ENCODE measurements at regions not wholly inside any gene's neighbourhood (a gene's known extent, or its start where the extent isn't known, plus 50 kb on each side); places are given as distances from the start of the nearest gene placed in this dataset.

DNA sequence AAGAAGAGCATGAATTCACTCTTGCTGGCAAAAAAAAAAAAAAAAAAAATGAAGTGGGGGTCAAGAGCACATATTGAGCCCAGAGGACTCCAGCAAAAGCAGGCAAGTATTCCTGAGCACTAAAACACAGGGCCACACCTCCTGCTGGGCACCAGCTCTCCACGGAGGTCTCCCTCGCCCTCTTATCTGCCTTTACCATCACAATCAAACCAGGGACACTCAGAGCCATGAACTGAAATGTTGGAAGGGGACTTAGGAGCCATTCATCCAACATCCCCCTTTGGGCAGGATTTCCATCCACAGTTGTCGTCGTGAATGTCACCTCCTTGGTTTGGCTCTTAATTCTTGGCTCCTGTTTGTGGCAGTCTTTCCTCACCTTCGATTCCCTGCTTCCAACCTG is 89.8 kb upstream of the GNAO1 start:
- Histone ChIP-seq H3K9ac (ENCODE audit: low read length in 5 of 5) (peak overlapping the region in 1 of 5 donors; percentile 1), H3K9me3 (ENCODE audit: control insufficient read depth in 5 of 5, low read length in 5 of 5) (no peaks in the 10 kb centered on the region), H3K27me3 (ENCODE audit: control insufficient read depth in 5 of 5, insufficient read depth in 4 of 5, low read length in 5 of 5) (peaks cover 0 to 2% (median 0%) of the 10 kb centered on the region in 5 donors), H3K36me3 (ENCODE audit: control insufficient read depth in 5 of 5, insufficient read depth in 5 of 5, low read length in 5 of 5) (no peaks in the 10 kb centered on the region), H3K27ac (ENCODE audit: low read depth, low read length) (no peak overlapping the region), H3K4me3 (ENCODE audit: low read depth in 1 of 5, low read length in 5 of 5) (peak overlapping the region in 1 of 5 donors; percentile 43), H3K4me1 (ENCODE audit: control insufficient read depth in 5 of 5, insufficient read depth in 5 of 5, low read length in 5 of 5) (peaks cover 0 to 12% (median 11%) of the 10 kb centered on the region in 5 donors)

DNA sequence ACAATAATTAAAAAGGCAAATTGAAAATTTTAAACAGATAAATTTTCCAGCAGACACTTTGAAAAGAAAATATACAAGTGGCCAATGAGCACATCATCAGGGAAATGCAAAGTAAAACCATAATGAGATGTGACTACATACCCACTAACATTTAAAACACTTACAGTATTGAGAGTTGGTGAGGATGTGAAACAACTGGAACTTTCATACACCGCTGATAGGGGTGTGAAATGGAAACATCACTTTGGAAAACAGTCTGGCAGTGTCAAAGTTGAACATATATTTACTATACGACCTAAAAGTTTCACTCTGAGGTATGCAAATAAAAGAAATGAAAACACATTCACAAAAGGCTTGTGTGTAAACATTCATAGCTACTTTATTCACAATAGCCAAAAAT is 94.0 kb upstream of the GNAO1 start:
- Histone ChIP-seq H3K9ac (ENCODE audit: low read length in 5 of 5) (no peak overlapping the region), H3K36me3 (ENCODE audit: control insufficient read depth in 5 of 5, insufficient read depth in 5 of 5, low read length in 5 of 5) (no peaks in the 10 kb centered on the region), H3K27ac (ENCODE audit: low read depth, low read length) (no peak overlapping the region), H3K4me1 (ENCODE audit: control insufficient read depth in 5 of 5, insufficient read depth in 5 of 5, low read length in 5 of 5) (peaks cover 0 to 8% (median 8%) of the 10 kb centered on the region in 5 donors), H3K27me3 (ENCODE audit: control insufficient read depth in 5 of 5, insufficient read depth in 4 of 5, low read length in 5 of 5) (peaks cover 0 to 2% (median 0%) of the 10 kb centered on the region in 5 donors), H3K9me3 (ENCODE audit: control insufficient read depth in 5 of 5, low read length in 5 of 5) (no peaks in the 10 kb centered on the region), H3K4me3 (ENCODE audit: low read depth in 1 of 5, low read length in 5 of 5) (no peak overlapping the region)

DNA sequence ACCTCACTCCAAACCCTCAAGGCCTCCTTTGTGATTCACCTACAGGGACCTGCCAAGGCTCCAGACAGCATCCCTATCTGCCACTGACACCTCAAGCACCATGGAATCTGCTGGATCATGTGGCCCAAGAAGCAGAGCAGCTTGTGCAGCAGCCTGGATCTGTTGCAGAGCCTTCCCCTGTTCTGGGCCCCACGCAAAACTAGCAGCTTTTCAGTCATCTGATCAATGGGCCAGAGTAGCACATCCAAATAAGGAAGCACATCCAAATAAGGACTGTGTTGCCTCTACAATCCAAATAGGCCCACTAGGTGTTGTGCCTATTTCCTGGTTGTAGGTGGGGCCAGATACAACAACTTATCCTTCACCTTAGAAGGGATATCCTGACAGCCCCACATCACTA is 97.1 kb upstream of the GNAO1 start:
- Histone ChIP-seq H3K36me3 (ENCODE audit: control insufficient read depth in 5 of 5, insufficient read depth in 5 of 5, low read length in 5 of 5) (no peaks in the 10 kb centered on the region), H3K4me3 (ENCODE audit: low read depth in 1 of 5, low read length in 5 of 5) (no peak overlapping the region), H3K4me1 (ENCODE audit: control insufficient read depth in 5 of 5, insufficient read depth in 5 of 5, low read length in 5 of 5) (no peaks in the 10 kb centered on the region), H3K27me3 (ENCODE audit: control insufficient read depth in 5 of 5, insufficient read depth in 4 of 5, low read length in 5 of 5) (peaks cover 0 to 3% (median 0%) of the 10 kb centered on the region in 5 donors), H3K27ac (ENCODE audit: low read depth, low read length) (no peak overlapping the region), H3K9ac (ENCODE audit: low read length in 5 of 5) (no peak overlapping the region), H3K9me3 (ENCODE audit: control insufficient read depth in 5 of 5, low read length in 5 of 5) (no peaks in the 10 kb centered on the region)

DNA sequence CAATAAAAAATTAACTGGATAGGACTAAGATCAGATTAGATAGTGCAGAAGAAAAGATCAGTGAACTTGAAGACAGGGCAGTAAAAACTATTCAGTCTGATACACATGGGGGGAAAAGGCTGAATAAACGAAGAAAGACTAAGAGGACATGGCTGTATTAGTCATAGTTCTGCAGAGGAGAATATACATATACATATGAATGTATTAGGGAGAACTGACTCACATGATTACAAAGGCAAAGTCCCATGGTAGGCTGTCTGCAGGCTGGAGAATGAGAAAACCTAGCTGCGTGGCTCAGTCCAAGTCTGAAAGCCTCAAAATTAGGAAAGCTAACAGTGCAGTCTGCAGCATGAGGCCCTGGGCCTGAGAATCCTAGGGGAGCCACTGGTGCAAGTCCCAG is 98.2 kb upstream of the GNAO1 start:
- Histone ChIP-seq H3K27ac (ENCODE audit: low read depth, low read length) (no peak overlapping the region), H3K27me3 (ENCODE audit: control insufficient read depth in 5 of 5, insufficient read depth in 4 of 5, low read length in 5 of 5) (peaks cover 0 to 5% (median 0%) of the 10 kb centered on the region in 5 donors), H3K36me3 (ENCODE audit: control insufficient read depth in 5 of 5, insufficient read depth in 5 of 5, low read length in 5 of 5) (no peaks in the 10 kb centered on the region), H3K9ac (ENCODE audit: low read length in 5 of 5) (no peak overlapping the region), H3K4me3 (ENCODE audit: low read depth in 1 of 5, low read length in 5 of 5) (no peak overlapping the region), H3K4me1 (ENCODE audit: control insufficient read depth in 5 of 5, insufficient read depth in 5 of 5, low read length in 5 of 5) (no peaks in the 10 kb centered on the region), H3K9me3 (ENCODE audit: control insufficient read depth in 5 of 5, low read length in 5 of 5) (no peaks in the 10 kb centered on the region)

DNA sequence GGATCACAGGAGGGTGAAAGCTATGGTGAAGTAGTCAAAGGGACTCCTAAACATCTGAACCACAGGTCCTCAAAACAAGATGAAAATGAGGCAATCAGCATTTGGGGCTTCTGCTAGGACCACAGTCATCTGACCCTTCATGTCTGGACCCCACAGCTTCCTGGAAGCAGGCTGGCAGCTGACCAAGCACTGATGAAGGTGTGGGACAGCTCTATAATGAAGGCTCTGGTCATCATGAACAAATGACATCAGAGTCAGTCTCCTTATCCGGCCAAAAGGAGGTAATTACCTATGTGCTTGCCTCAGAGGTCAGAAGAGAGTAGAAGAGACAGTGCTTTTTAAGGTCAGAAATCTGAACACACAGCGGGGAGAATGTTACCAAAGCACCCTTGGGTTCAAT is 101.2 kb upstream of the GNAO1 start:
- Histone ChIP-seq H3K9ac (ENCODE audit: low read length in 5 of 5) (no peak overlapping the region), H3K36me3 (ENCODE audit: control insufficient read depth in 5 of 5, insufficient read depth in 5 of 5, low read length in 5 of 5) (no peaks in the 10 kb centered on the region), H3K27ac (ENCODE audit: low read depth, low read length) (no peak overlapping the region), H3K4me1 (ENCODE audit: control insufficient read depth in 5 of 5, insufficient read depth in 5 of 5, low read length in 5 of 5) (no peaks in the 10 kb centered on the region), H3K27me3 (ENCODE audit: control insufficient read depth in 5 of 5, insufficient read depth in 4 of 5, low read length in 5 of 5) (peaks cover 0 to 5% (median 0%) of the 10 kb centered on the region in 5 donors), H3K9me3 (ENCODE audit: control insufficient read depth in 5 of 5, low read length in 5 of 5) (no peaks in the 10 kb centered on the region), H3K4me3 (ENCODE audit: low read depth in 1 of 5, low read length in 5 of 5) (no peak overlapping the region)

DNA sequence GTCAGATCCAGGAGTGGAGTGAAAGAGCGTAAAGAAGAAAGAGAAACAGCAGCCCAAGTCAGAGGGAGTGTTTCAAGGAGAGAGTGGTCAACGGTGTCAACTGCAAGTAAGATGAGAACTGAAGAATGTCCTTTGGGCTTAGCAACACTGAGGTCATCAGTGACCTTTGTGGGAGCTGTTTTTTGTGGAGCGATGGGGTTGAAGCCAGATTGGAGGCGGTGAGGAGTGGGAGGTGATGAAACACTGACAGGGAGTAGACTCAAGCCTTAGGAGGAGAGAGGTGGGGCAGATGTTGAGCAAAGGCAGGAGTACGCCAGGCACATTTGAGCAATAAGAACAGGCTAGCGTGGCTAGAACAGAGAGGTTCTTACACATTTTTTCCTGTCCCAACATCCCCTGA is 103.7 kb upstream of the GNAO1 start:
- Histone ChIP-seq H3K36me3 (ENCODE audit: control insufficient read depth in 5 of 5, insufficient read depth in 5 of 5, low read length in 5 of 5) (no peaks in the 10 kb centered on the region), H3K27ac (ENCODE audit: low read depth, low read length) (no peak overlapping the region), H3K9me3 (ENCODE audit: control insufficient read depth in 5 of 5, low read length in 5 of 5) (no peaks in the 10 kb centered on the region), H3K4me3 (ENCODE audit: low read depth in 1 of 5, low read length in 5 of 5) (no peak overlapping the region), H3K9ac (ENCODE audit: low read length in 5 of 5) (no peak overlapping the region), H3K4me1 (ENCODE audit: control insufficient read depth in 5 of 5, insufficient read depth in 5 of 5, low read length in 5 of 5) (no peaks in the 10 kb centered on the region), H3K27me3 (ENCODE audit: control insufficient read depth in 5 of 5, insufficient read depth in 4 of 5, low read length in 5 of 5) (peaks cover 0 to 5% (median 0%) of the 10 kb centered on the region in 5 donors)

DNA sequence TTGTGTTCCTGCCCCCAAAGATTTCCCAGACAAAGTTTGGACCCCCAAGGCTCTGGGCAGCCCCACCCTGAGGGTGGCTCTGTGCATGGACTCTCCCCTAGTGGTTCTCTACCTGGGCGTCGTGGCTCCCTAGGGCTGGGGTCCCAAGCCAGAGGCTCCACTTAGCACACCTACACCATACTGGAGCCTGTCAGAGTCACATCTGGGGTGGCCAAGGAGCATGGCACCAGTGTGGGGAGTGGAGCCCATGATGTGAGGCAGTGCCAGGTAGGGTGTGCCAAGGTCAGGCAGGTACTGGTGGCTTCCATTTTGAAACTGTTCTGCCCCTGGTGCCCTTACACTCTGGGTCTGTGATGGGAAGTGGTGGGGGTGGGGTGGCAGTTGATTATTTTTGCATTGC is 109.9 kb upstream of the GNAO1 start:
- Histone ChIP-seq H3K36me3 (ENCODE audit: control insufficient read depth in 5 of 5, insufficient read depth in 5 of 5, low read length in 5 of 5) (no peaks in the 10 kb centered on the region), H3K4me1 (ENCODE audit: control insufficient read depth in 5 of 5, insufficient read depth in 5 of 5, low read length in 5 of 5) (no peaks in the 10 kb centered on the region), H3K9ac (ENCODE audit: low read length in 5 of 5) (no peak overlapping the region), H3K9me3 (ENCODE audit: control insufficient read depth in 5 of 5, low read length in 5 of 5) (no peaks in the 10 kb centered on the region), H3K27ac (ENCODE audit: low read depth, low read length) (no peak overlapping the region), H3K27me3 (ENCODE audit: control insufficient read depth in 5 of 5, insufficient read depth in 4 of 5, low read length in 5 of 5) (no peaks in the 10 kb centered on the region), H3K4me3 (ENCODE audit: low read depth in 1 of 5, low read length in 5 of 5) (no peak overlapping the region)

DNA sequence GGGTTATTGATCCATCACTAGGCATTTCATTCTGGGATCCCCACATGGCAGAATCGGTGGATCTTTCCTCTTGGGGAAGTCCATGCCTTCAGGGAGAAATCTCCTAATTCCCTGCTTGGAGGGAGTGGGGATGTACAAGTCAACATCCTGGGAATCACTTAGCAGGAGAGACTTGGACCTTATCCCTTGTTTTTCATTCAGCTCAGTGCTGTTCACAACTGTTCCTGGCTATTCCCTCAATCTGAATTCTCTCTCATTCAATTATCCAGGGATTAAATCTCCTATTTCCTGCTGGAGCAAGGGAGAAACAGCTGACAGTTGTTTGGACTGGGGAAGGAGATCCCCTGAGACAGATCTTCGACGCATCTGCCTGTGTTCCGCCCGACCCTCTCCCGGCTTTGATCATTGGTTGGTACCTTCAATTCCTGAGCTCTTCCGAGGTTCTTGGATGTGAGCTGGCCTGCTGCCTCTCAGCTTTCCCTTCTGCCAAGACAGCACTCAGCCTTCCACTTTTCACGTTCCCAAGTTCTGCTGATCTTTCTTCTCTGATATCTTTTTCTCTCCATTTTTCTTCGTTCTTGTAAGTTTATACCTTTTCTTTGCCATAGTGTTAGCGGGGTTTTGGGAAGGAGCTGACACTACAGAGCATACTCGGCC is 115.4 kb upstream of the GNAO1 start:
- H3K9me3 ChIP-seq (ENCODE audit: control insufficient read depth in 5 of 5, low read length in 5 of 5) = no peaks in the 10 kb centered on the region
- H3K4me3 ChIP-seq (ENCODE audit: low read depth in 1 of 5, low read length in 5 of 5) = no peak overlapping the region
- no peaks in the 10 kb centered on the region for H3K4me1 ChIP-seq (ENCODE audit: control insufficient read depth in 5 of 5, insufficient read depth in 5 of 5, low read length in 5 of 5)
- no peak overlapping the region for H3K27ac ChIP-seq (ENCODE audit: low read depth, low read length)
- H3K27me3 ChIP-seq (ENCODE audit: control insufficient read depth in 5 of 5, insufficient read depth in 4 of 5, low read length in 5 of 5) = peaks cover 0 to 4% (median 0%) of the 10 kb centered on the region in 5 donors
- no peak overlapping the region for H3K9ac ChIP-seq (ENCODE audit: low read length in 5 of 5)
- H3K36me3 ChIP-seq (ENCODE audit: control insufficient read depth in 5 of 5, insufficient read depth in 5 of 5, low read length in 5 of 5) = no peaks in the 10 kb centered on the region

DNA sequence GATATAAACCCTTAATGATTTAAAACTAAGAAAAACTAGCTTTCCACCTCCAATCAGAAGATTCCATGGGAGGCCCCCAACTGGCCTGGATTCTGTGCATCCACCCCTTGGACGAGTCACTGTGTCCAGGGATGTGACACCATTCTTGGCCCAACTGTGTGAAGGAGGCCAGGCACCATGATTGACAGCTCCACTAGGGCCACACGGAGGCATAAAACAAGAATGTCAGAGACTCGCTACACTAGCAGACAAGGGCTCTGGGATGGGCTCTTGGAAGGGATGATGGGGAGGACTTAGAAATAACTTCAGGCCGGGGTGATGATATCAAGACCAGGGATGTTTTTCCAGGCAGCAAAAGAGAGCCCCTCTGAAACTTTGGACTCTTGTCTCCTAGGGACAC is 117.8 kb upstream of the GNAO1 start:
- Histone ChIP-seq H3K27ac (ENCODE audit: low read depth, low read length) (no peak overlapping the region), H3K4me1 (ENCODE audit: control insufficient read depth in 5 of 5, insufficient read depth in 5 of 5, low read length in 5 of 5) (no peaks in the 10 kb centered on the region), H3K36me3 (ENCODE audit: control insufficient read depth in 5 of 5, insufficient read depth in 5 of 5, low read length in 5 of 5) (no peaks in the 10 kb centered on the region), H3K4me3 (ENCODE audit: low read depth in 1 of 5, low read length in 5 of 5) (no peak overlapping the region), H3K27me3 (ENCODE audit: control insufficient read depth in 5 of 5, insufficient read depth in 4 of 5, low read length in 5 of 5) (peaks cover 0 to 4% (median 0%) of the 10 kb centered on the region in 5 donors), H3K9ac (ENCODE audit: low read length in 5 of 5) (no peak overlapping the region), H3K9me3 (ENCODE audit: control insufficient read depth in 5 of 5, low read length in 5 of 5) (no peaks in the 10 kb centered on the region)

DNA sequence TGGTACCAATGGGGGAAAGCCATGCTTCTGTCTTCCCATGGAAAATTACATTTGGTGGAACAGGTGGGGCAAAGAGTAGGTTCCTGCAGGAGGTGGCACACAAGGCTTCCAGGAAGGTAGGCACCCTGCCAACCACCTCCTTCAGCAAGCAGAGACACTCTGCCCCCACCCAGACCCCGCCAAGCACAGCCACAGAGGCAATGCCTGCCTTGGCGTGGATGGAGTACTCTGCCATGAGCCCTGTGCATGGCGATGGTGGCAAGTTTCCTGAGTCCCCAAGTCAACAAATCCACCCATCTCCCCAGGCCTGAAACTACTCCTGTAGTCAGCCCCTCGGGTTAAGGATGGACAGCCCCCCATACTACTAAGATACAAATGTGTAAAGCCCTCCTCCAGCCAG is 119.2 kb upstream of the GNAO1 start:
- no peak overlapping the region for H3K27ac ChIP-seq (ENCODE audit: low read depth, low read length)
- no peaks in the 10 kb centered on the region for H3K4me1 ChIP-seq (ENCODE audit: control insufficient read depth in 5 of 5, insufficient read depth in 5 of 5, low read length in 5 of 5)
- no peaks in the 10 kb centered on the region for H3K36me3 ChIP-seq (ENCODE audit: control insufficient read depth in 5 of 5, insufficient read depth in 5 of 5, low read length in 5 of 5)
- H3K9ac ChIP-seq (ENCODE audit: low read length in 5 of 5) = no peak overlapping the region
- no peaks in the 10 kb centered on the region for H3K9me3 ChIP-seq (ENCODE audit: control insufficient read depth in 5 of 5, low read length in 5 of 5)
- peaks cover 0 to 4% (median 0%) of the 10 kb centered on the region in 5 donors for H3K27me3 ChIP-seq (ENCODE audit: control insufficient read depth in 5 of 5, insufficient read depth in 4 of 5, low read length in 5 of 5)
- H3K4me3 ChIP-seq (ENCODE audit: low read depth in 1 of 5, low read length in 5 of 5) = no peak overlapping the region
